HG03439 (cell line): ENCODE measurements at regions not wholly inside any gene's neighbourhood (a gene's known extent, or its start where the extent isn't known, plus 50 kb on each side); places are given as distances from the start of the nearest gene placed in this dataset.
"Not testable (repeated sequence)": the region's sequence is repeated elsewhere in the genome, so short reads cannot be mapped to it uniquely, and the experiment has no call there.

ENCODE experiments used
- ATAC-seq: cut with Tn5 transposase; IDR thresholded peaks from one replicate; pipeline ENCODE4 v1.9.1; 2021; ENCODE audit warnings: mild to moderate bottlenecking, moderate library complexity; ENCODE audit not compliant: unreplicated experiment

GRCh38 chr1:78203410-78203982, 157.7 kb downstream of the GIPC2 start:
- ATAC-seq: not testable (repeated sequence)

- ATAC-seq: no peak
Measured at GRCh38 chr1:78210175-78210574, 164.4 kb downstream of the GIPC2 start.

GRCh38 chr1:78211483-78212092, 165.8 kb downstream of the GIPC2 start:
- no peak for ATAC-seq

- ATAC-seq: no peak
Measured at GRCh38 chr1:78214334-78214733, 168.6 kb downstream of the GIPC2 start.

GRCh38 chr1:78222225-78222959, 176.6 kb downstream of the GIPC2 start:
- no peak for ATAC-seq

- ATAC-seq: no peak
Measured at GRCh38 chr1:78222960-78223358, 177.2 kb downstream of the GIPC2 start.

GRCh38 chr1:78223417-78224215, 177.8 kb downstream of the GIPC2 start:
- ATAC-seq: no peak

GRCh38 chr1:78224246-78224785, 178.6 kb downstream of the GIPC2 start:
- no peak for ATAC-seq

GRCh38 chr1:78224861-78225552, 179.2 kb downstream of the GIPC2 start:
- no peak for ATAC-seq

- no peak for ATAC-seq
Measured at GRCh38 chr1:78226784-78227183, 181.0 kb downstream of the GIPC2 start.

- no peak for ATAC-seq
Measured at GRCh38 chr1:78227705-78228635, 182.2 kb downstream of the GIPC2 start.

GRCh38 chr1:78229344-78229743, 183.6 kb downstream of the GIPC2 start:
- no peak for ATAC-seq

GRCh38 chr1:78231477-78231876, 185.7 kb downstream of the GIPC2 start:
- ATAC-seq: no peak

- ATAC-seq: no peak
Measured at GRCh38 chr1:78231894-78232293, 186.1 kb downstream of the GIPC2 start.

- ATAC-seq: no peak
Measured at GRCh38 chr1:78232630-78233029, 186.9 kb downstream of the GIPC2 start.

GRCh38 chr1:78234496-78234895, 188.7 kb downstream of the GIPC2 start:
- ATAC-seq: no peak

GRCh38 chr1:78236716-78237115, 190.9 kb downstream of the GIPC2 start:
- ATAC-seq: no peak

GRCh38 chr1:78237364-78237916, 191.7 kb downstream of the GIPC2 start:
- ATAC-seq: no peak

GRCh38 chr1:78240191-78240590, 194.4 kb downstream of the GIPC2 start:
- ATAC-seq: no peak
